HEK293 (cell line): ENCODE measurements at regions not wholly inside any gene's neighbourhood (a gene's known extent, or its start where the extent isn't known, plus 50 kb on each side); places are given as distances from the start of the nearest gene placed in this dataset.

Source experiments
- CTCF ChIA-PET: fragments of 350-600 bp; formaldehyde crosslinking; extraction: SDS; loops from one replicate; lab custom pipeline; 2021; ENCODE audit warnings: antibody characterized with exemption; lab: Yijun Ruan, JAX
- POLR2A ChIA-PET: fragments of 300-600 bp; formaldehyde crosslinking; extraction: SDS; loops from one replicate; lab custom pipeline; 2020; ENCODE audit warnings: antibody characterized with exemption, inconsistent platforms; lab: Yijun Ruan, JAX
- H3K27ac ChIP-seq: fragments of 200-500 bp; sonication (Bioruptor generic); 2 replicates; pipeline ENCODE4 v1.5.1; 2014; ENCODE audit warnings: low read depth, low read length, control low read depth, inconsistent platforms; ENCODE audit errors: extremely low read depth
- H3K36me3 ChIP-seq, 2 experiments: fragments of 200-500 bp in 1 of 2; sonication (Bioruptor generic) in 1 of 2; 1 replicate in 1 of 2; 2 replicates in 1 of 2; pipeline ENCODE4 v1.5.1; 2014 to 2017; ENCODE audit warnings: inconsistent platforms in 2 of 2, low read length in 2 of 2; ENCODE audit not compliant: control insufficient read depth in 2 of 2, insufficient read depth in 1 of 2
- H3K4me1 ChIP-seq: fragments of 200-500 bp; sonication (Bioruptor generic); 2 replicates; pipeline ENCODE4 v1.5.1; 2014; ENCODE audit warnings: mild to moderate bottlenecking, low read length, inconsistent platforms; ENCODE audit not compliant: control insufficient read depth, insufficient read depth
- H3K4me3 ChIP-seq: 2 replicates; pipeline ENCODE4 v1.5.1; 2011; ENCODE audit warnings: low read depth, mild to moderate bottlenecking, control low read depth, low read length, moderate library complexity
- H3K9me3 ChIP-seq: fragments of 200-500 bp; sonication (Bioruptor generic); 2 replicates; pipeline ENCODE4 v1.5.1; 2014; ENCODE audit warnings: low read depth, low read length, inconsistent platforms; ENCODE audit not compliant: control insufficient read depth, insufficient read depth
- AEBP2 ChIP-seq: fragments of 450-650 bp; formaldehyde crosslinking; IDR thresholded peaks from 2 replicates; pipeline ENCODE4 v1.5.1; 2016; ENCODE audit warnings: missing biosample characterization, missing genetic modification characterization, borderline replicate concordance
- FEZF1 ChIP-seq: fragments of 450-650 bp; formaldehyde crosslinking; IDR thresholded peaks from 2 replicates; pipeline ENCODE4 v1.5.1; 2016; ENCODE audit warnings: missing biosample characterization, missing genetic modification characterization
- HIC1 ChIP-seq: fragments of 450-650 bp; formaldehyde crosslinking; IDR thresholded peaks from 2 replicates; pipeline ENCODE4 v1.5.1; 2016; ENCODE audit warnings: missing biosample characterization, missing genetic modification characterization
- KLF16 ChIP-seq: fragments of 450-650 bp; formaldehyde crosslinking; IDR thresholded peaks from 2 replicates; pipeline ENCODE4 v1.5.1; 2017; ENCODE audit warnings: missing biosample characterization, missing genetic modification characterization
- KLF9 ChIP-seq: fragments of 450-650 bp; formaldehyde crosslinking; IDR thresholded peaks from 2 replicates; pipeline ENCODE4 v1.5.1; 2016; ENCODE audit warnings: missing biosample characterization, missing genetic modification characterization, low read depth
- YY1 ChIP-seq: fragments of 450-650 bp; formaldehyde crosslinking; IDR thresholded peaks from 2 replicates; pipeline ENCODE4 v1.5.1; 2018; ENCODE audit warnings: missing biosample characterization, missing genetic modification characterization
- ZBTB1 ChIP-seq: fragments of 450-650 bp; formaldehyde crosslinking; IDR thresholded peaks from 2 replicates; pipeline ENCODE4 v1.5.1; 2016; ENCODE audit warnings: missing biosample characterization, missing genetic modification characterization
- ZBTB48 ChIP-seq: fragments of 450-650 bp; formaldehyde crosslinking; IDR thresholded peaks from 2 replicates; pipeline ENCODE4 v1.5.1; 2016; ENCODE audit warnings: missing biosample characterization, missing genetic modification characterization
- ZFHX2 ChIP-seq: fragments of 450-650 bp; formaldehyde crosslinking; conservative IDR thresholded peaks from 2 replicates; pipeline ENCODE4 v1.5.1; 2016; ENCODE audit warnings: missing biosample characterization, missing genetic modification characterization
- ZNF274 ChIP-seq, 2 experiments: fragments of 200-500 bp in 1 of 2; fragments of 450-650 bp in 1 of 2; sonication (Bioruptor generic) in 1 of 2; formaldehyde crosslinking in 1 of 2; IDR thresholded peaks; 2 replicates each; pipeline versions ENCODE4 v1.5.1 to v1.6.1; 2014 to 2016; ENCODE audit warnings: borderline replicate concordance in 1 of 2, inconsistent platforms in 1 of 2, low read length in 1 of 2, missing biosample characterization in 1 of 2, missing genetic modification characterization in 1 of 2
- ZNF311 ChIP-seq: fragments of 450-650 bp; formaldehyde crosslinking; IDR thresholded peaks from 2 replicates; pipeline ENCODE4 v1.5.1; 2017; ENCODE audit warnings: missing biosample characterization, missing genetic modification characterization, borderline replicate concordance
- ZNF354C ChIP-seq: fragments of 450-650 bp; formaldehyde crosslinking; IDR thresholded peaks from 2 replicates; pipeline ENCODE4 v1.5.1; 2016; ENCODE audit warnings: missing biosample characterization, missing genetic modification characterization, low read depth, borderline replicate concordance
- ZNF37A ChIP-seq: fragments of 450-650 bp; IDR thresholded peaks from 2 replicates; pipeline ENCODE4 v1.5.1; 2018; ENCODE audit warnings: missing biosample characterization, missing genetic modification characterization
- ZNF449 ChIP-seq: fragments of 450-650 bp; formaldehyde crosslinking; IDR thresholded peaks from 2 replicates; pipeline ENCODE4 v1.5.1; 2017; ENCODE audit warnings: missing biosample characterization, mild to moderate bottlenecking, missing genetic modification characterization, moderate library complexity
- ZNF571 ChIP-seq: fragments of 450-650 bp; formaldehyde crosslinking; IDR thresholded peaks from 2 replicates; pipeline ENCODE4 v1.5.0; 2017; ENCODE audit warnings: missing biosample characterization, missing genetic modification characterization
- ZNF585B ChIP-seq: fragments of 450-650 bp; formaldehyde crosslinking; IDR thresholded peaks from 2 replicates; pipeline ENCODE4 v1.5.1; 2016; ENCODE audit warnings: missing biosample characterization, missing genetic modification characterization
- ZNF629 ChIP-seq: fragments of 450-650 bp; formaldehyde crosslinking; IDR thresholded peaks from 2 replicates; pipeline ENCODE4 v1.5.1; 2017; ENCODE audit warnings: missing biosample characterization, missing genetic modification characterization
- ZNF654 ChIP-seq: fragments of 450-650 bp; formaldehyde crosslinking; IDR thresholded peaks from 2 replicates; pipeline ENCODE4 v1.5.1; 2016; ENCODE audit warnings: low read depth, missing biosample characterization, missing genetic modification characterization
- ZNF747 ChIP-seq: fragments of 450-650 bp; formaldehyde crosslinking; IDR thresholded peaks from 2 replicates; pipeline ENCODE4 v1.5.1; 2016; ENCODE audit warnings: missing biosample characterization, missing genetic modification characterization
- ZNF830 ChIP-seq: fragments of 450-650 bp; IDR thresholded peaks from 2 replicates; pipeline ENCODE4 v1.5.0; 2018; ENCODE audit warnings: missing biosample characterization, missing genetic modification characterization, low read depth, mild to moderate bottlenecking, moderate library complexity
- TF ChIP-seq, protein P1 (sequence below): fragments of 450-650 bp; formaldehyde crosslinking; IDR thresholded peaks from 2 replicates; pipeline ENCODE4 v1.5.1; 2016; ENCODE audit warnings: missing biosample characterization, missing genetic modification characterization, borderline replicate concordance
- TF ChIP-seq, protein P2 (sequence below): fragments of 450-650 bp; formaldehyde crosslinking; IDR thresholded peaks from 2 replicates; pipeline ENCODE4 v1.5.1; 2016; ENCODE audit warnings: missing biosample characterization, missing genetic modification characterization

DNA sequence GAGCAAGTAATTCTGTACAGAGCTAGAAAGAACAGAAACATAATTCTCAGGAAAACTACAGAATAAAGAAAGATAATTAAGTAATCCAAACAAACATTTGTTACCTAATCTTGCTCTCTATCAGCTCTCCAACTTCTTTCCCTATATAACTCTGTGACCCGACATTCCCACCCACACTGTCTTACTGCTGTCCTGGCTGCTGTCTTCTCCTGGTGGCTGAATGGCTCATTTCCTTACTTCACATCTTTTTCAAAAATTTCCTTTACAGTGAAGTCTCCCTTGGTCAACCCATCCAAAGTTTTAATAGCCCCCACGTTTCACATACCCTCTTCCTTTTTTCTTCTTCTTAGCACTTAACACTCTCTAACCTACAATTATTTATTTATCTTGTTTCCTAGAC, 64.0 kb downstream of the HYCC1 start (continued):
- no peak for TF ChIP-seq ZBTB48 (tag by site-specific recombination)
- no peak for TF ChIP-seq ZFHX2 (tag by site-specific recombination)
- no peak for TF ChIP-seq ZNF37A (tag by site-specific recombination)
- TF ChIP-seq ZBTB1 (tag by site-specific recombination), result no peak
- TF ChIP-seq ZNF747 (tag by site-specific recombination), result no peak
- no peak for TF ChIP-seq FEZF1 (tag by site-specific recombination)
- no peak for TF ChIP-seq KLF9 (tag by site-specific recombination)

DNA sequence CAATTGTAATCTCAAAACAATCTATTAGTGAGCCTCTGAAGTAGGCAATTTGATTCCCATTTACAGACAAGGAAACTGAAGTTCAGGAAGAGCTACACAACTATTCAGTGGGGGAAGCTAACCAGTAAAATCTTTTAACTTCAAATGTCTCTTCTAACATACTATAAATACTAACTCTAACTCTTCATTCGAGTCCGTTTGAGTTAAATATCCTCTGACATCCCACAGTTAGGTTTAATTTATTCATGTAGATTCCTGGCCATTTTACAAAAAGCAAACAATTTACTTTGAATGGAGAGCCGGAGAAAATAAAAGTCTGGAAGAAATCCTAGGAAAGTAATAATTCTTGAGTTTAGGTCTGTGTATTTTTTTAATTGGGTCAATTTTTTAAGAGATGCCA, 64.7 kb downstream of the HYCC1 start:
- Histone ChIP-seq H3K9me3 (no peaks in the 10 kb centered on the region), H3K4me1 (peaks cover 21% of the 10 kb centered on the region), H3K27ac (no peak overlapping the region), H3K36me3 (peaks cover 0 to 5% of the 10 kb centered on the region in 2 experiments; a peak in 1 of 3 replicates), H3K4me3 (no peak overlapping the region)
- ChIA-PET POLR2A (no interaction called here), CTCF (interaction anchor here (1.0 kb wide), 1 partner anchor 40 kb away, joined by 3 read pairs; no protein-coding TSS in a partner anchor)
- TF ChIP-seq ZNF654 (tag by site-specific recombination) (no peak), ZNF585B (tag by site-specific recombination) (no peak), ZNF830 (tag by site-specific recombination) (no peak), HIC1 (tag by site-specific recombination) (no peak), ZNF449 (tag by site-specific recombination) (no peak), AEBP2 (no peak), ZNF311 (no peak), ZNF274 (IDR thresholded peaks at IDR 0.05; ENCODE audit: low read length) (no peak), ZNF274 (tag by site-specific recombination; IDR thresholded peaks at IDR 0.05; ENCODE audit: borderline replicate concordance) (no peak), ZNF629 (tag by site-specific recombination) (no peak), ZNF354C (tag by site-specific recombination) (no peak), YY1 (no peak), ZNF571 (tag by site-specific recombination) (no peak), KLF16 (tag by site-specific recombination) (no peak)
- TF ChIP-seq, protein P1, sequence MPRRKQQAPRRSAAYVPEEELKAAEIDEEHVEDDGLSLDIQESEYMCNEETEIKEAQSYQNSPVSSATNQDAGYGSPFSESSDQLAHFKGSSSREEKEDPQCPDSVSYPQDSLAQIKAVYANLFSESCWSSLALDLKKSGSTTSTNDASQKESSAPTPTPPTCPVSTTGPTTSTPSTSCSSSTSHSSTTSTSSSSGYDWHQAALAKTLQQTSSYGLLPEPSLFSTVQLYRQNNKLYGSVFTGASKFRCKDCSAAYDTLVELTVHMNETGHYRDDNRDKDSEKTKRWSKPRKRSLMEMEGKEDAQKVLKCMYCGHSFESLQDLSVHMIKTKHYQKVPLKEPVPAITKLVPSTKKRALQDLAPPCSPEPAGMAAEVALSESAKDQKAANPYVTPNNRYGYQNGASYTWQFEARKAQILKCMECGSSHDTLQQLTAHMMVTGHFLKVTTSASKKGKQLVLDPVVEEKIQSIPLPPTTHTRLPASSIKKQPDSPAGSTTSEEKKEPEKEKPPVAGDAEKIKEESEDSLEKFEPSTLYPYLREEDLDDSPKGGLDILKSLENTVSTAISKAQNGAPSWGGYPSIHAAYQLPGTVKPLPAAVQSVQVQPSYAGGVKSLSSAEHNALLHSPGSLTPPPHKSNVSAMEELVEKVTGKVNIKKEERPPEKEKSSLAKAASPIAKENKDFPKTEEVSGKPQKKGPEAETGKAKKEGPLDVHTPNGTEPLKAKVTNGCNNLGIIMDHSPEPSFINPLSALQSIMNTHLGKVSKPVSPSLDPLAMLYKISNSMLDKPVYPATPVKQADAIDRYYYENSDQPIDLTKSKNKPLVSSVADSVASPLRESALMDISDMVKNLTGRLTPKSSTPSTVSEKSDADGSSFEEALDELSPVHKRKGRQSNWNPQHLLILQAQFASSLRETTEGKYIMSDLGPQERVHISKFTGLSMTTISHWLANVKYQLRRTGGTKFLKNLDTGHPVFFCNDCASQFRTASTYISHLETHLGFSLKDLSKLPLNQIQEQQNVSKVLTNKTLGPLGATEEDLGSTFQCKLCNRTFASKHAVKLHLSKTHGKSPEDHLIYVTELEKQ (tag by site-specific recombination), result no peak
- TF ChIP-seq, protein P2, sequence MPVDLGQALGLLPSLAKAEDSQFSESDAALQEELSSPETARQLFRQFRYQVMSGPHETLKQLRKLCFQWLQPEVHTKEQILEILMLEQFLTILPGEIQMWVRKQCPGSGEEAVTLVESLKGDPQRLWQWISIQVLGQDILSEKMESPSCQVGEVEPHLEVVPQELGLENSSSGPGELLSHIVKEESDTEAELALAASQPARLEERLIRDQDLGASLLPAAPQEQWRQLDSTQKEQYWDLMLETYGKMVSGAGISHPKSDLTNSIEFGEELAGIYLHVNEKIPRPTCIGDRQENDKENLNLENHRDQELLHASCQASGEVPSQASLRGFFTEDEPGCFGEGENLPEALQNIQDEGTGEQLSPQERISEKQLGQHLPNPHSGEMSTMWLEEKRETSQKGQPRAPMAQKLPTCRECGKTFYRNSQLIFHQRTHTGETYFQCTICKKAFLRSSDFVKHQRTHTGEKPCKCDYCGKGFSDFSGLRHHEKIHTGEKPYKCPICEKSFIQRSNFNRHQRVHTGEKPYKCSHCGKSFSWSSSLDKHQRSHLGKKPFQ (tag by site-specific recombination), result no peak
